GM19023 (cell line): ENCODE measurements at regions not wholly inside any gene's neighbourhood (a gene's known extent, or its start where the extent isn't known, plus 50 kb on each side); places are given as distances from the start of the nearest gene placed in this dataset.

Source experiments
- ATAC-seq: cut with Tn5 transposase; IDR thresholded peaks from one replicate; pipeline ENCODE4 v1.9.1; 2021; ENCODE audit warnings: mild to moderate bottlenecking, moderate library complexity; ENCODE audit not compliant: unreplicated experiment

DNA sequence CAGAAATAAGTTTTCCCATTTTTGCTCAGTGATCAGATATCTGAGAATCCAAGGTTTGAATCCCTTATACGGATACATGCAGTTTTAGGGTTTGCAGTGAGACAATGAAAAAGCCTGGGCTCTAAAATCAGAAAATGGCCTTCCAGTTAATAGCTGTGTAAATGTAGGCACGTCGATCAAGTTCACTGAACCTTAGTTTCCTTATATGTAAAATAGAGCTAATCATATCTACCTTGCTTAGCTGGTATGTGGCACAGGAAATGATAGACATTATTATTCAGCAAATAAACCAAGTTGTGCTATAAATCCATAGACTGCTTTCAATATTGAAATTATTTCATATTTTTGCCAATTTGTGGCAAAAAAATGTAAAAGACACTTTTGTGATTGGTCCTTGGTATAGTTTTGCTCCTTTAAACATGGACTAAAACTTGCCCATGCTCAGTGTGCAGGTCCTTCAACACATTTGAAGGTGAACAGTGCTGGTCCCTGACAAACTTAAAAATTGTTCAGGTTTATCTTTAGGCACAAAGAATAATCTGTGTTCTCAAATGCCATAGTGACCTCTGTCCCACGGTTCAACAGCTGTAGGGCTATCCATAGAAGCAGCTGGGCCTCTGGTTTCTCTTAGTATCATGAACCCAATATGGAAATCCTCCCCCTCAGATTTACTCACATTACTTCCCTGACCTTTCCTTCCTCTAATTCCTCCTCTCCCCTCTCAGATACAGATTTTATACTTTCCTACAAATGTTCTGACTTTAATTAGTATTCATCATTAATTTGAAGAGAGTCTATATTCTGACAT, 51.0 kb downstream of the CCDC54 start:
- ATAC-seq, result no peak

DNA sequence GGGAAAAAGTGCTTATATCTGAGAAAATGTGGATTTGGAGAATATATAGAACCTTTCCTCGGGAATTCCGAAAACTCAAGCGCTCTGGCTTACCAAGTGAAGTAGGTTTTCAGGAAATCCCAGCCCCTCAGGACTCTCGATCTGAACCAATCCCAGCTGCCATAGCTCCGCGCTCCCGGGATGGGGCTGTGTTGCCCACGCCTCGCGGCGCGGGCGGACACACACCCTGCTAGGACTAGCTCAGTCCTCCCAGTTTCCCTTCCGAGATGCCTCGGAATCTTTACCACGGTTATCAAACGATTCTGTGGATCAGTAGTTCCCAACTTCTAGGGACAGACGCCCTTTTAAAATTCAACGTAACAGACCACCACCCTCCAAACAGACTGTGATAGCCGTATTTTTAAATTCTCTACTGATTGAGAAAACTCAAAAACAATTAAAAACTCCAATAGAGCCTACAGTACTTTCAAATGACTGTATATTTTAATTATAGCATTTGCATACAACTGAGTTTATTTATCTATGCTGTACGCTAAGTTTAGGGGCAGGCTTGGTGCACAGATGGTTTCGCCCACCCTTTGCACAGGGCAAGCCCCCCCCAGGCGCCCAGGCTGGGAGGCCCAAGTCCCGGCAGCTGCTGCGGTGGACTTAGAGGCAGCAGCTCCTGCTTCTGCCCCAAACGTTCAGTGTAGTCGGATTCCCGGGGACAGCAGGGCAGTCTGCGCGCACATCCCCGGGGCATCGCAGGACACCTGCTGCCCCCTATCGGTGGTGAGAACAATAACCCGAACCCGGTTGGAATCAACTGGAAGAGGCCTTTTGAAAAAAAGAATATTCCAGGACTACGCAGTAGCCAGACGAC, 52.3 kb downstream of the CCDC54 start:
- peak; percentile 48 for ATAC-seq

DNA sequence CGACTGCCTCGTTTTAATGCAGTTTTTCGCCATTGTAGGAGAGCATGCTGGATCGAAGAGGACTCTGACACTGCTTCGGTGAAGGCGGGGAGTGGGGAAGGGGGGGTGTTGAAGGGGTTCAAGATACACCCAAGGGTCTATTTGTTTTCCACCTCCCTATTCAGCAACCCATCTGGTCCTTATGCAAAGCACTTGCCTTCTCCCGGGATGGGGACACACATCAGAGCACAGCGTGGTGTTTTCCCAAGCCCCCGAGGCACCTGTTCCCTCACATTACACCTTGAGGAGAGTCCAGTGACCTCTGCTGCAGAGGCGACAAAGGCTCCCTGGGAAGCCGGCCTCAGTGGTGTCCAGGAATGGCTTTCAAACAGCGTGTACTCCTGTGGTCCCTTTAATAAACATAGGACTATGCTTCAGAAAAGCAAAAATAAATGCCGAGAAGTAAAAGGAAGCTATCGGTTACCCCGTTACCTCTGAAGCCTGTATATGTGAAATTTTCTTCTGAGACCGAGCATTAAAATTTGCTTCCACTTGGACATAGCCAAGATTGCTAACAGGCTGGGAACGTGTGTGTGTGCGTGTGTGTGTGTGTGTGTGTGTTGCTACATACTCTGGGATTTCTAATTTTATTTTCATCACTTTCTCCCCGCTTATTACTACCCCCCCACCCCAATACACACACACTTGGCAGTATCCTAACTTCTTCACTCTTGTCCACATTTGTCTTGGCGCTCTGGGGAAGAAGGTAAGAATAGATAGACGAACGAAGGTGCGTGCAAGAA, 53.2 kb downstream of the CCDC54 start:
- no peak for ATAC-seq

DNA sequence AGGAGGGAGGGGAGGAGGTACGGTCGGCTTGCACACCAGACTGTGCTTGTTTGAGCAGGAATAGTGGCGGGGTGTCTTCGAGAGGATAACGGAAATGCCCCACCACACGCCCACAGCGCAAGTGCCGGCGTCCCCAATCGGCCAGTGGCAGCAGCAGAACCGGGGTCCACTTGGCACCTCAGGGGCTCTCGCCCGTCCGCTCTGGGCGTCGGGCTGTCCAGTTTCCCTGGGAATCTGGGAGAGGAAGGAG, 53.7 kb downstream of the CCDC54 start:
- ATAC-seq, result peak; percentile 29

DNA sequence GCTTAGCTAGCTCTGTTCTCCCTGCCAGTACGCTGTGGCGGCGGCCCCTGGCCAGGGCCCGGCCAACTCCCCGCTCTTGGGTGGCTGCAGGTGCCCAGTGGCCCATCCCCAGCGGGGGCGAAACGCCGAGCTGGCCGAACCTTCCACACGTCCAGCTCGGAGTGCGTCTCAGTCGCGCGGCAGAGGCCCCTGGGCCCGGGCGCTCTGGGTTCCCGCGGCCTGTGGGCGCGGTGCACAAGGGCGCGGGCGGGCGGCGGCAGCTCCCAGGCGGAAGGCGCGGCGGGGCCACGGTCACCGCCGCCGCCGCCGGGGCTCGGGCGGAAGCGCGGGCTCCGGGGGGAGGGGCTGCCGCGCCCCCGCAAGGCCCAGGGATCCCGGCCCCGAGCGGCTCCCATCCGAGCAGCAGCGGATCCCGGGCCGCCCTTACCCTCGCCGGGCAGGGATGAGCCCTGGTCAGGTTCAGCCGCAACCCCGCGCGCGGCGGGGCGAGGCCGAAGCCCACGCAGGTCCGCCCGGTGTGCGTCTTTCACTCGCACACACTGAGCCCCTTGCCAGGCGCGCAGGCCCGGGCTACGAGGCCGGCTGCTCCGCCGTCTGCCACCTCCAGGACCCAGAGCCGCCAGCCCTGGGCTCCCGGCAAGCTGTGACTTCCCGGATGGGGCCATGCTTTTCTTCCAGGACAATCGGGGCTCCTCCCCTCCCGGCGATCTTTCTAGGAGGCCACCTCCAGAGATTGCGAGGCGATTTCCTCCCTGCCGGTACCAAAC, 54.2 kb downstream of the CCDC54 start:
- ATAC-seq, result peak; percentile 53

DNA sequence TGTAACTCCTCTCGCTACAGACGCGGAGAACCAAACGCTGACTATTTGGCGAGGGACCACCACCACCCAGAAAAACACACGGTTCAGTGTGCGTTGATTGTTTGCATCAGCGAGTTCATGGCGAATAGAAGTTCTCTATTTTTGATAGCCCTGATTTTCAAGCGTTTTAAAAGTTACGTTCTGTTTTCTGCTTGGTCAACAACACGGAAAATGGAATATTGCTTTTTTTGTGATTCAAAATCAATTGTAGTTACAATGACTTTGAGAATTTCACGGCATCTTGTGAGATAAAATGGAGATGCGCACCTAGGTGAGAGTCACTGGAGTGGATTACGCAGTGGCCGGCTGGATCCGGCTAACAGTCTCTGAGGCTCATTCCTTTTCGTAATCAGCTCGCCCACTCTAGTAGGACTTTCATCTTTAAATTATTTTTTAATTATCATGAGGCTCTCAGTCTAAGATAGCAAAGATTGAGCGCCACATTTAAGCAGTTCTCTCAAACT, 54.8 kb downstream of the CCDC54 start:
- no peak for ATAC-seq

DNA sequence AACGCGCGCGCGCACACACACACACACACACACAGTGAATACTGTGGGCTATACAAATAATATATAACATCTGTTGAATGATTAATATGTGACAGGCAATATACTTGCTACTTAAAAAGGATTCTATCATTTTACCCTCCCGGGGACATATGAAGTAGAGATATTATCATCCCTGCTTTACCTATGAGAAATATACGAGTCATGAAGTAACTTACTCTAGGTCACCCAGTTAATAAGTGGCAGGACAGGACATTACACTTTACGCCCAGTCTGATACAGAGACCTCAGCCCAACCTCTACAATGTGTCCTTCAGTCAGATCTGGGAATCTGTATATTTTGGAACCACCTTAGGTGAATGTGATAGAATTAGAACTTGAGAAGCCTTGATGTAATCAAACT, 55.4 kb downstream of the CCDC54 start:
- ATAC-seq, result no peak

DNA sequence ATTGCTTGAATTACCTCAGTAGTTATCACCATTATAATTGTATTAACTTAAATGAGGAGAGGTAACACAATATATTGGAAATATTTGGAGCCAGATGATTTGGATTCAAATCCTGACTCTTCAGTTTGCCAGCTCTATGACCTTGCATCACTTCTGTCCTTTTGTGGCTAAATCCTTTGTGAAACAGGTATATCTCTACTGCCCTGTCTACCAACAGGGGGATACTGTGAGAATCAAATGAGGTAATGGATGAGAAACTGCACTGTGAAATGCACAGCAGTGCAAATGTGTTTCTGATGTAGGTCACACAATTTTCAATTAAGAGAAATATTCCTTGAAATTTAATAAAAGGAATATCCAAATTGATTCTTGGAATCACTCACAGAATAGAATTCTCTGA, 58.8 kb downstream of the CCDC54 start:
- no peak for ATAC-seq

DNA sequence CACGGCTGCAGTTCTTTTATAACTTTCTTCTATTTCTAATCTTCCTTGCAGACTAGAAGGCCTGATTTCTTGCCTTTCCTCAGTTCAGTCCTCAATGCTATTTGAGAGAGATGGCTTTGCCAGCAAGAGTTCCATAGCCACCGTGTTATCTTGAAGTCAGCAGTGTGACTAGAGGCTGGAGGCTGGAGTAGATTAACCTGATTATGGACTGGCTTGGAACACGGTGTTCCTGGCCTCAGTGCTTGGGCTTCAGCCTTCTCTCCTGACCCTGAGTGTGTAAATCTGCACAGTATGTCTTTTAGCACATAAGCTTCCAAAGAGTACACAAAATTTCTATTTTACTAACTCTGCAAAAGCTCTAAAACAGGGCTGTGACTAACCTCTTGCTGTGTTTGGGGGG, 61.4 kb downstream of the CCDC54 start:
- no peak for ATAC-seq

DNA sequence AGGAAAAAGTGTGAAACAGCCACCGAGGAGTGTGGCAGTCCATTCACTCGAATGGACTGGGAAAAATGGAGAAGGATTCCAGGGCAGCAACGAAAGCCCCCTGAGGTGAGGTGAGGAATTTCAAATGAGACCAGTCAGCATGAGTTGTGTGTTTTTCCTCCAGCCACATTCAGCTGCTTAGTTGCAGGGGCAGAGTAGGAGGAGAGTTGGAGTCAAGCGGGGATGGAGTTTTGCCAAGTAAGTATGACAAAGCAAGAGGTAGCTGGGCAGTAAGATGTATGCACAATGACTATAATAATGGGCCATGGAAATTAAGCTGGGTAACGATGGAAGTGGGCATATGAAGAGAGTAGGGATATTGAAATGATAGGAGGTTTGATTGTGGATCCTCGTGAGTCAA, 64.4 kb downstream of the CCDC54 start:
- ATAC-seq, result no peak

DNA sequence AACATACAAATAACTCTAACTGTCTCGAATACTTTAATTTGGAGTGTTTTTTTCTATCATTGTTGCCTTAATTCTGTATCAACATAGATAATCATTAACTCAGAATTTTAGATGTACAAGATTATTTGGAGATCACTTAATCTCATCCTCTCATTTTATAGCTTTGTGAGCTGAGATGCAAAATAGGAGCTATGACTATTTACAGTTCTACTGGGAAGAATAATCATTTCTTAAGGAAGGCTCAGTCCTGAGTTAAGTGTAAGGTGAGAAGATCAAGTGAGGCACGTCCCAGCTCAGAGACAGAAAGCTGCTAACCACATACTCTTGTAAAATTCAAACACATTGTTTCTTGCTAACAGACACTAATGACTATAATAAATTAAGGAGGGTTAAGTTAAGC, 66.2 kb downstream of the CCDC54 start:
- ATAC-seq, result no peak

DNA sequence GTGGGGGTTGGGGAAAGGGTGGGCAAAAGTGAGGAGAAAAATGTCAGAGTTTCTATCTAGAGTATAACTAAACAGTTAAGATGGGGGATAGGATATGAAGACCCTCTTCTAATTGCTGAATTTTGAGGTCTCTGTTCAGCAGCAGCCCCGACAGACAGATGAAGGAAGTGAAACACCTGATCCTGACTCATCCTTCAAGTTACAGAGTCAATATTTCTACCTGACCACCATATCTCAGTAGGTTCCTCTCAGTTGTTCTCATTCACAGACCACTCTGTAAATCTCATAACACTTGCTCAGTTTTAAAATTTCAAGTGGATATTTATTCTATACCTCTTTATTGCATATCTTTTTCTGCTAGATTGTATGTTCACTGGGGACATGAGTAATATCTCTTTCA, 69.5 kb downstream of the CCDC54 start:
- ATAC-seq, result no peak

DNA sequence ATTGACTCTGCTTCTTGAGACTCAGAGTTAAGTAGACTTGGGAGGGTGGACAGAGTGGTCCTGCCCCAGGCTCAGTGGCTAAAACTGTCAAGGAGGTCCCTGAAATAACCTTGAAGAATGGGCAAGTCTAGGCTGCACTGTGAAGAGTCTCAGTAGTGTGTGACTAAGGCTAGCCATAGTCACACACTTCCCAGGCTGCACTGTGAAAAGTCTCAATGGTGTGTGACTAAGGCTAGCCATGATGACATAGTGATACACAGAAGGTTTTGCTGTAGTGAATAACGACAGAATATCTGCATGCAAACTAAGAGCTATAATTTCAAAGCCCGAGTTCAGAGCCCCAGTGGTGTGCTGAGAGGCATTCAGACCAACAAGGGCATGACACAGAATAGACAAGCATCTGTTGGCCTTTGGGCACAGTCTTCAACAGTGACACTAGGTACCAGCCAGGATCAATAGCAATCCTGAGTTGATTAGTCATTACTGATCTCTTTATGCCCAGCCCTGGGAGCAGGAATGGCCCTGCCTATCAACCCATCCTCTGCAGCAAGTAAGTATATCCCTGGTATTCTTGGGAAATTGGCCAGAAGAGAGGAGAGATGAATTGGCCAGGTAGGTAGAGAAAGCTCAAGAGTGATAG, 72.4 kb upstream of the BBX start:
- no peak for ATAC-seq

DNA sequence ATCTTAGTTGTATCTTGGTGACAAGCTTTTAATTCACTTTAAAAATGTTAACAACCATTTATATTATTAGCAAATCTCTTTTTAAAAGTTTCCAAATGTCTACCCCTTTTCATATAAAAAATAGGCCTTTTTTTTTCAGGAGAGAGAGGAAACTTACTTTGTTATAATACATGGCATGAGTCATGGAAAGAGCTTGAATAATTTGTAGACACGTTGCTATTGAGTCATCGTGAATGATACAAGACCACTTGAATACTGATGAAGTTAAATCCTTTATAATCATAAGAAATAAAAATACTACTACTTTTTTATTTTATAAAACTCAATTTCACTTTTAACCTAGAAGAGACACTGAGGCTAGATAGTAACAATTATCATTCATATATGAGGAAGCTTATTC, 70.3 kb upstream of the BBX start:
- no peak for ATAC-seq

DNA sequence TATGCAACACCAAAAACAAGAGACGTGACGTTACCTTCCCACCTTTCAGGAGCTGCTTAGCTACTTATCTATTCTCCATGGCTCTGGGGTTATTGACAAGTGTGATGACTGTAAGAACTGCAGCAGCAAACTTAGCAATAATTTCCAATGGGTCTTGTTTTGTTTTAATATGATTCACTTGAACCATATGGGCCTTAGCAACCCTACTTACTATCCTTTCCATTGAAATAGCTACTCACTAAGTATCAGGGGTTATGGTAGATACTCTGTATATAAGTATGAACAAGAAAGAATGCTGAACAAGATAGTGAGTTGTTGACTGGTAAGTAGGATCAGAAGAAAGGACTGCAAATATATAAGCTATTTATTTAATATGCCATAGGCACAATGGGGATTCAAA, 69.3 kb upstream of the BBX start:
- ATAC-seq, result no peak

DNA sequence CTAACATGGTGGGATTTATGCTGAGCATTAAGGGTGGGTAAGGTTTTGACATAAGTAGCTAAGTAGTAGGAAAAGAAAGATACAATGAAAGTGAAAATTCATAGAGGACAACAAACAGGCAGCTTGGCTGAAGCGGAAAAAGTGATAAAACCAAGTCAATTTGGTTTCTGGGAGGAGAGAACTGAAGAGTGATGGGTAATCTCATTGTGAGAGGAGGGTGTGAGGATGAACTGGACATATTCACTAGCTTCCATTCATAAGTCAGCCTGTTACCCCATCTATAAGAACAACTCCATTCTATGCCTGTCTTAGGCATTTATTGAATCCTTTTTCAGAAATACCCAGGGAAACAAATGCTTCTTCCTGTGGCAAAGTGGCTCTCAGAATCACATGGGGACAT, 67.1 kb upstream of the BBX start:
- no peak for ATAC-seq

DNA sequence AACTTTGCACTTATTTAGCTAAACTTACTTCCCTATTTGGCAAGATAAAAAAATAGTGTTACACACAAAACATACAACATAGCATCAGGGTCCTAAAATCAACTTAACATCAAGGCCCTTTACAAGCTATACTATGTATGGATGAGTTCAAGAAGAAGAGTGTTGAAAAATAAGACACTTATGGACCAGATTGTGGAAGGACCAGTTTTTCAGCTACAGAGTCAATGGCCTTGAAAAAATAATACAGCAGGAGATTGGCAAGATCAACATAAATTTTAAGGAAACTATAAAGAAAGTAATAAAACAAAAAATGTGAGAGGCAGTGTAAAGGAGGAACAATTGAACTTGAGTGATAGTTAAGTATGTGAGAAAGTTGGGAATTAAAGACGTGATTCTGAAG, 66.3 kb upstream of the BBX start:
- no peak for ATAC-seq

DNA sequence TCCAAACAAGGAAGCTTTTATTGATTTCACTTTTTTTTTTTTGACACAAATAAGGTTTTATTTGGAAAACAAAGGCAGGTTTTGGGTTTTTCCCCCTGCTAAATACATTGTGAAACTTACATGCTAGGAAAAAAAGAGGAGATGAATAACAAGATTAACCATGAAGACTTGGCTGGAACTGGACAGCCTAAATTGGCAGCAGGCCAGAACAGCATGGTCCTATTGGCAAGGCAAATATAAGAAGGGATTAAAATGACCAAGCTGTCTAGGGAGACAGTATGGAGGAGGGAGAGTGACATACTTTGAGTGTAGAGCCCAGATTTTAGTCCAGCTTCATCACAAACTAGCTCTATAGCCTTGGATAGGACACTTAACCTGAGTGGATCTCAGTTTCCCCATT, 63.9 kb upstream of the BBX start:
- no peak for ATAC-seq

DNA sequence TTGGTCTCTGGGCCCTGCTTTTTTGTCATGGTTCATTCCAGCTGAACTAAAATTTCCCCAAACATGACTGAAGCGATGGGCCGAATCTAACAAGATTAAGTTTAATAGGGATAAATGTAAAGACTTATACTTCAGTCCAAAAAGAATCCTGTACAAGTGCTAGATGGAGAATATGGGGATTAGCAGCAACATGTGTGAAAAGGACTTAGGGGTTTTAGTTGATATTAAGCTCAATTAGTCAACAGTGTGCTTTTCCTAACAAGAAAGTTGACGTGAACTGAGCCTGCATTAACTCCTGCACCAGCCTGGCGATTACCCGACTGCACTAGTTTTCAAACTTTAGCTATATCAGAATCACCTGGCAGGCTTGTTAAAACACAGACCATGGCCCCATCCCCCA, 61.0 kb upstream of the BBX start:
- ATAC-seq, result no peak

DNA sequence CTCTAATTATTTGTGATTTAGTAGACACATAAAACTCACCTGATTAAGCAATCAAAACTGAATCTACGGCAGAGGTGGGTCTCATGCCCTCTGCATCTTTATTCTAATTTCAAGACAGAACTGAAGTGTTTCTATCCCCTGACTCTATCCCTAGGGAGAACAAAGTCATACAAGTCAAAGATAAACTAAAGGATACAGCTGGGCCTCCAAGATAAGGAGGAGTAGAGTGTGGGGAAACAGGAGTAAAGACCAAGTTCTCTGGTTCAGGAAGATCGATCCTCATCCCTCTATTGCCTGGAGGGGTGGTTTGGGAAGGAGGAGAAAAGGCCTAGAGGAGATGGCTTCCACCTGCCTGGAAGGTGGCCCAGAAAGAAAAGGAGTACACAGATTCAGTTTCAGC, 58.7 kb upstream of the BBX start:
- no peak for ATAC-seq
